Cardiac muscle cell (in vitro differentiated cells and primary cell): ENCODE measurements at regions not wholly inside any gene's neighbourhood (a gene's known extent, or its start where the extent isn't known, plus 50 kb on each side); places are given as distances from the start of the nearest gene placed in this dataset.

Experiments used
- DNase-seq, 2 donors: peaks; one replicate each; pipeline versions ENCODE4 v3.0.0 to v3.0.0-alpha.2; 2010 to 2017; ENCODE audit warnings: low read depth in 1 of 2, low spot score in 1 of 2
- H3K27ac ChIP-seq: fragments of 200-600 bp; sonication (generic); 2 replicates; pipeline ENCODE4 v1.5.1; 2016
- H3K27me3 ChIP-seq: fragments of 200-600 bp; sonication (generic); 2 replicates; pipeline ENCODE4 v1.6.0; 2016; ENCODE audit warnings: control low read depth
- H3K36me3 ChIP-seq: fragments of 200-600 bp; sonication (generic); 2 replicates; pipeline ENCODE4 v1.5.1; 2016; ENCODE audit warnings: control low read depth
- H3K4me1 ChIP-seq: fragments of 200-600 bp; sonication (generic); 2 replicates; pipeline ENCODE4 v1.8.1; 2017; ENCODE audit warnings: low read depth, mild to moderate bottlenecking, mixed run types
- H3K4me3 ChIP-seq: fragments of 200-600 bp; sonication (generic); 2 replicates; pipeline ENCODE4 v1.5.1; 2016; ENCODE audit warnings: mild to moderate bottlenecking
- H3K9me3 ChIP-seq: fragments of 200-600 bp; sonication (generic); 2 replicates; pipeline ENCODE4 v1.5.1; 2017; ENCODE audit warnings: low read depth, mild to moderate bottlenecking, control low read depth
- TF ChIP-seq, protein P1 (sequence below): IDR thresholded peaks from 2 replicates; pipeline ENCODE4 v1.5.1; 2012; ENCODE audit warnings: low read depth, mild to moderate bottlenecking, low read length

DNA sequence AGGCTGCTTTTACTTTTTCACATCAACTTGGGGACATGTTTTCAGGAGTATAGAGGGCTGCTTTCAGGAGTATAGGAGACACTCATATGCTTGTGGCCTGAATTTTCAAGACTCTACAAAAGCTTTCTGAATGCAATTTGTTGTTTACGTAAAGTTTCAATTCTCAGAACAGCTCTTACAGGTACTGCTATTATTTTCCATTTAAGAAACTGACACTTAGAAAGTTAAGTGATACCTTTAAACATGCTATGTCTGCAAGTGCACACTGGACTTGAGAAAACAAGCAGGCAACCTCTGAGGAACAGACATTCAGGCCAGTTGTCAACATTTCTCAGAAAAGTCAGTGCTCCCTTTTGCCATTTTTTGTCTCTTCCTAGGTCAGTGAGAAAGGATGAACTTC lies 70.0 kb upstream of the PHYHIPL start:
- no peak overlapping the region for H3K4me3 ChIP-seq
- no peaks in the 10 kb centered on the region for H3K4me1 ChIP-seq
- TF ChIP-seq, protein P1, sequence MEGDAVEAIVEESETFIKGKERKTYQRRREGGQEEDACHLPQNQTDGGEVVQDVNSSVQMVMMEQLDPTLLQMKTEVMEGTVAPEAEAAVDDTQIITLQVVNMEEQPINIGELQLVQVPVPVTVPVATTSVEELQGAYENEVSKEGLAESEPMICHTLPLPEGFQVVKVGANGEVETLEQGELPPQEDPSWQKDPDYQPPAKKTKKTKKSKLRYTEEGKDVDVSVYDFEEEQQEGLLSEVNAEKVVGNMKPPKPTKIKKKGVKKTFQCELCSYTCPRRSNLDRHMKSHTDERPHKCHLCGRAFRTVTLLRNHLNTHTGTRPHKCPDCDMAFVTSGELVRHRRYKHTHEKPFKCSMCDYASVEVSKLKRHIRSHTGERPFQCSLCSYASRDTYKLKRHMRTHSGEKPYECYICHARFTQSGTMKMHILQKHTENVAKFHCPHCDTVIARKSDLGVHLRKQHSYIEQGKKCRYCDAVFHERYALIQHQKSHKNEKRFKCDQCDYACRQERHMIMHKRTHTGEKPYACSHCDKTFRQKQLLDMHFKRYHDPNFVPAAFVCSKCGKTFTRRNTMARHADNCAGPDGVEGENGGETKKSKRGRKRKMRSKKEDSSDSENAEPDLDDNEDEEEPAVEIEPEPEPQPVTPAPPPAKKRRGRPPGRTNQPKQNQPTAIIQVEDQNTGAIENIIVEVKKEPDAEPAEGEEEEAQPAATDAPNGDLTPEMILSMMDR: no peak

DNA sequence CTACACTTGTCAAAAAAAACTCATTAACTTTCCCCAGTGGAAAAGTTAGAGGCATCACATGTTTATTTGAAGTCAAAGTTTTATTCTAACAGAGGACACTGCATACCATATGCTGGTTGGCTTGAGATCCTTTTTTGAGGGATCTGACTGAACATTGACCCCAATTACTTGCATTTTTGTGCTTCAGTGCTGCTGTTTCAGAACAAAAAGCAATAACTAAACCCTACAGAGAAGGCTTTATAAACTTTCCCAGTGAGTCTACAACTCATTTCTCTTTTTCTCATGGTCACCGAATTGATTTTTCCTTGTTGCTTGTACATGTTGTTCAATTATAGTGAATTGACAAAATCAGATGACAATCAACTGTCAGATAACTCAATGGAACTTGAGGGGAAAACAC lies 69.3 kb upstream of the PHYHIPL start:
- TF ChIP-seq, protein P1: no peak
- H3K27me3 ChIP-seq: no peaks in the 10 kb centered on the region

More for the DNA sequence above, 70.0 kb upstream of the PHYHIPL start:
- H3K9me3 ChIP-seq: no peaks in the 10 kb centered on the region
- H3K27me3 ChIP-seq: no peaks in the 10 kb centered on the region
- no peak for DNase-seq
- H3K27ac ChIP-seq: no peak overlapping the region
- no peaks in the 10 kb centered on the region for H3K36me3 ChIP-seq

DNA sequence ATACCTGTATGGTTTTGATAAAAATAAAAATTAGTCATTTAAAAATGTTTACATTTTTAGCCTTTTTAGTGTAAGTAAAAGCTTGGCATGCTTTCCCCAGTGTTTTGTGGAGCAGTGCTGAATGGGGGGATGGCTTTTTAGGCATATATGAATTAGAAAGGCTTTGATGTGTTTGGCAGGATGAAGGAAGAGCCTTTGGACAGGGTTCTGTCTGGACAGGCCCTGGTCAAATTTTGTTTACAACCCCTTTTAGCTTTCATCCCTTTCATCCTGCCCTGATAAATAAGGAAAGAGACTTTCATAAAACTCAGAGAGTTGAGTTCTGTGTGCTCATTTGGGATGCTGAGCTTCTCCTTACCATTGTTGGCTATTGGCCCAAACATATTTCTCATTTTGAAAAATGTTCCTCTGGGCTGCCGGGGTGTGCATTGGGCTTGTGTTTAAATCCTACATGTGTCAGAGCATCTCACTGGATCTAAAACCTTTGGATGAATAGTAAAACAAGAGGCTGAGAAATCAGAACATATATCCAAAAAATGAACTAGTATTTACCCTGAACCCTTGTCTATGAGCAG lies 68.1 kb upstream of the PHYHIPL start:
- TF ChIP-seq, protein P1: no peak
- H3K27ac ChIP-seq: no peak overlapping the region
- no peaks in the 10 kb centered on the region for H3K4me1 ChIP-seq
- no peak for DNase-seq
- H3K4me3 ChIP-seq: no peak overlapping the region
- H3K9me3 ChIP-seq: no peaks in the 10 kb centered on the region
- no peaks in the 10 kb centered on the region for H3K27me3 ChIP-seq
- no peaks in the 10 kb centered on the region for H3K36me3 ChIP-seq

More for the DNA sequence above, 69.3 kb upstream of the PHYHIPL start:
- Histone ChIP-seq H3K27ac (no peak overlapping the region), H3K4me3 (no peak overlapping the region), H3K4me1 (no peaks in the 10 kb centered on the region), H3K9me3 (no peaks in the 10 kb centered on the region), H3K36me3 (no peaks in the 10 kb centered on the region)
- DNase-seq: no peak

- TF ChIP-seq, protein P1: no peak
- Histone ChIP-seq H3K4me1 (no peaks in the 10 kb centered on the region), H3K4me3 (no peak overlapping the region), H3K9me3 (no peaks in the 10 kb centered on the region), H3K27me3 (no peaks in the 10 kb centered on the region), H3K36me3 (no peaks in the 10 kb centered on the region), H3K27ac (no peak overlapping the region)
- DNase-seq: no peak
These were observed 67.6 kb upstream of the PHYHIPL start for GRCh38 chr10:59108886-59109288.

- H3K4me1 ChIP-seq: no peaks in the 10 kb centered on the region
- TF ChIP-seq, protein P1: no peak
- H3K4me3 ChIP-seq: no peak overlapping the region
- H3K36me3 ChIP-seq: no peaks in the 10 kb centered on the region
- no peak overlapping the region for H3K27ac ChIP-seq
- no peaks in the 10 kb centered on the region for H3K9me3 ChIP-seq
- H3K27me3 ChIP-seq: no peaks in the 10 kb centered on the region
- no peak for DNase-seq
These were observed 66.6 kb upstream of the PHYHIPL start for GRCh38 chr10:59109826-59110225.
